Fibroblast of the conjunctiva (primary cell): ENCODE measurements at regions not wholly inside any gene's neighbourhood (a gene's known extent, or its start where the extent isn't known, plus 50 kb on each side); places are given as distances from the start of the nearest gene placed in this dataset.
"Not testable (repeated sequence)": the region's sequence is repeated elsewhere in the genome, so short reads cannot be mapped to it uniquely, and the experiment has no call there.

ENCODE experiments used
- DNase-seq: peaks from one replicate; pipeline ENCODE4 v3.0.0-alpha.2; 2010; ENCODE audit warnings: low read depth

DNA sequence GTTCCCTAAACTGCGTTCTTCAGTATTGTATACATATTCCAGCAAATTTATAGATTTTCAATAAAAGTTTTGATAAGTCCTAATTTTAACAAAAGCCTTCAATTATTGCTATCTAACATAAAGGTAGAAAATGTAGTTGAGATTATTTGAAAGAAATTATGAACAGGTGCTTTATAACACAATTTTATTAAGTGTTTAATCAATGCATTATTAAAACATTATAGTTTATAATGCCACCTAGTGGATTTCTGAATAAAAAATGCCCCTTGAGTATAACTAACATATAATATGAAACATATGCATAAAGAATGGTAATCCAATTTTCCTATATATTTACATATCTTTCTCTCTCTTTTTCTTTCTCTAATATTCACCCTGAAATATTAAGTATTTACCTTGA lies 515.3 kb downstream of the SLC6A15 start:
- peak; percentile 1 for DNase-seq

DNA sequence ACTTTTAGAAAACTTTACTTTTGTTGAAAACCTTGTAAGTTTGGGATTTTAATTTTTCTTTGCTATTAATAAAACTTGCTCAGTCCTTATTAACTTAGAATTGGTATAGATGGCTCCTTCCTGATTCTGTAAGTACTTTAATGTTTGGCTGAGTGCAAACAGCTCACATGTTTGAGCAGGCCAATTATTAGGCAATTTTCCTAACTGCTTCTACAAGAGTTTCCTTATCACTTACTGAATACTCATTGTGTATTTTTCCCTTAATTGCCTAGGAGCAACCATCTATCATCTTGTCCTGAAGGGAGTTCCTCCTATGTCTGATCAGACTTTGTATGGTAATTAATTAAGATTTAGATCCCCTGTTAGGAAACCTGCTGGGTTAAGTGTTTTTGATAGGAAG lies 521.4 kb downstream of the SLC6A15 start:
- DNase-seq: not testable (repeated sequence)

DNA sequence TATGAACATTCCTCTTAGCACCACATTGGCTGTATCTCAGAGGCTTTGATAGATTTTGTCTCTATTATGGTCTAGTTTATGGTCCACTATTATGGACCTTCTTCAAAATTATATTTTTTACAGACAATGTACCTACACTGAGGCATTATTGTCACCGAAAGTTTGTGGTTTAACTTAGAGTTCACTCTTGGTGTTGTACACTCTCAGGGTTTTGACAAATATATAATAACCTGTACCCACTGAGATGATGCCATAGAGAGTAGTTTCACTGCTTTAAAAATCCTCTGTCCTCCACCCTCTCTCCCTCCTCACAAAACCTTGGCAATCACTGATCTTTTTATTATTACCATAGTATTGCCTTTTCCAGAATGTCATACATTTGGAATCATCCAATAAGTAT lies 528.2 kb downstream of the SLC6A15 start:
- DNase-seq: no peak

DNA sequence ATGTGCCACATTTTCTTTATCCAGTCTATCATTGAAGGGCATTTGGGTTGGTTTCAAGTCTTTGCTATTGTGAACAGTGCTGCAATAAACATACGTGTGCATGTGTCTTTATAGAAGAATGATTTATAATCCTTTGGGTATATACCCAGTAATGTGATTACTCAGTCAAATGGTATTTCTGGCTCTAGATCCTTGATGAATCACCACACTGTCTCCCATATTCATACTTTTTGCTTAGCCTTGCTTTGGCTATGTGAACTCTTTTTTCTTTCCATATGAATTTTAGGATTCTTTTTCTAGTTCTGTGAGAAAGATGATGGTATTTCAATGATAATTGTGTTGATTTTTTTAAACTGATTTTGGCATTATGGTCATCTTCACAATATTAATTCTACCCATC lies 530.1 kb downstream of the SLC6A15 start:
- DNase-seq: peak; percentile 42

DNA sequence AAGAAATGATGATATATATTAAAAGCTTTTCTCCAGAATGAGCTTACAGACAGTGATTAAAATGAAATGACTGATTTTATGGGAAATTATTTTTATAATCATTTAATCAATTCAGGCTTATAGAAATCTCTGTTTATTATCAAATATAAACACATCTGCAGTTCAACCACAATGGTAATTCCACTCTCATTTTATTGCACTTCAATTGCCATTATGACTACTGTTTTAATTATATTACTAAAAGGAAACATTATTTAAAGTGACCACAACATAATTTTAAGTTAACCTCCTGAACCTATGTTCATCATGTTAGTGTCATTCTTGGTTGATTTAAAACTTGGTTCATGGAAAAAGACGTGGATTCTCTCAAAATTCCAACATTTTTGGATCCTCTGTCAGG lies 536.3 kb downstream of the SLC6A15 start:
- no peak for DNase-seq

DNA sequence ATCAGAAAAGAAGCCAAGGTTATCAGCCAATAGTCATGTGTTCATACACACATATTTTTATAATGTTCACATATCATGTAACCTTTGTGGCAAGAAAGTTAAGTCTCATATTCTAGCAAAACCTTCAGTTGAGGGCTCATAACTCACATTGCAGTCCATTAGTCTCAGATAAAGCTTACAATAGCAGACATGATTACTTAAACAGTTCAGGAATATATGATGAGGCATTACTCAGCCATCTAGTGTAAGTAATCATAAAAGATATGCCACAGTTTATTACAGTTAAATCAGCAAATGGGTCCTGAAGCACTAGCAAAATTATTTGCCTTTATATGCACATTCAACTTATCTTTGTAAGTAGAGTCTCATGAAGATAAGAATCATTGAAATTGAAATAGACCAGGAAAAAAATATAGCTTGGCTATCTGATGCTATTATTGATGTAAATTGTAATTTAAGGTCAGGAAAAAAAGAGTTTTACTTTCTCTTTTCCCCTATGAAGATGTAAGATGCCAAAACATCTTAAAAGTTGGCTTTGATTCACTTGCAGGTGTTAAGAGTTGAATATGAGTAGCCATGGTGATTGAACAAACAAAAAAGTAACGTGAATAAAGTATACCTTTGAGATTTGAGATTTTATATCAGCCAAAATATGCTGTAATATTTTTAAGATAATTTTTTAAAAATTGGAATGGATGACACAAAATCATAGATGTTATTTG lies 537.0 kb downstream of the SLC6A15 start:
- no peak for DNase-seq

DNA sequence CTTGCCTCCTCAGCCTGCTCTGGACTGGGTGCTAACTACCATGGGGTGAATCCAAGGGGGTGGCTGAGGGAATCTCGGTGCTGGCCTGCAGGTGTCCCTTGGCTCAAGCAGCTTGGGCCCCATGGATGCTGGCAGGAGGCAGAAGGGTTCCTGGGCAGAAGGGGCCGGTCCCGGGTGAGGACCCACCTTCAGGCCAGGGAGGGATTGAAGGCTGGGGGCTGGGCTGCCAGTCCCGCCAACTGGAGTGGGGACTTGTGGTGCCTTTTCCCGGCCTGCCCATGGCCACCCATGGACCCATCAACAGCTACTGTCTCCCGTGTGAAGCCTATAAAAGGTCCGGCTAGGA lies 550.1 kb downstream of the SLC6A15 start:
- no peak for DNase-seq

DNA sequence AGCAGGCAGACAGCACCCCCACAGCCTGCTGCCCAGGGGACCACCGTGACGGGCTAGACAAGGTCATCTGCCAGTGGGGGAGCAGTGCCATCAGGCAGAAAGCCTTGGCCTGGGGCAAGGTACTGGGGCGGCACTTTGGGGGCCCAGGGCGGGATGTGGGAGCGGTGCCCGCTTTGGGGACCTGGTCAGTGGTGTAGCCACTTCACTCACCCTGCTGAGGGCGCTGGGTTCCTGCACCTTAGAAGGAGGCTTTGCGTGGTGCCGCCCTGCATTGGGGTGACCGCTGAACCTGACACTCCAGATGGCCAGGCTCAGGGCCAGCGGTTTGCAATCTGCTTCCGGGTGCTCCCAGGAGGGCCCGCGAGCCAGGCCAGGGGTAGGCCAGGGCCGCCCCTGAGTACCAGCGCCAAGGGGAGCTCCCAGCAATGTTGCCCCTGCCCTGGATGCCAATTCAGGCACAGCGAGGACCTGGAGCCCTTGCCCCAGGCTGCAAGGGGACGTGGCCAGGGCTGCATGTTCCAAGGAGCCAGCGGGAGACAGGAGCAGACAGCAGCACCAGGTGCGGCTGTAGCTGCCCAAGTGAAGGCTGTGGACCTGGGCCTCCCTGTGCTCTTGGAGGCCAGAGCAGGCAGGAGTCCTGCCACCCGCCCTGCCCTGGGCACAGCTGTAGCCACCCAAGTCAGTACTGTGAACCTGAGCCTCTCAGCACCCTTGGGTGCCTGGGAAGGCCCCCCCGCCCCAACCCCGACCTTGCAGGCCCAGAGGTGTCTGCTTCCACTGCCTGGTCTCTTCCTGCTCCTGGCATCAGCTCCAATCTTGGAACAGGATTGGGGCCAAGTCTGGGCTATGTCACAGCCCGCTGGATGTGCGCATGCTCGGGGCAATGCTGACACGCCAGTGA lies 550.7 kb downstream of the SLC6A15 start:
- DNase-seq: no peak

DNA sequence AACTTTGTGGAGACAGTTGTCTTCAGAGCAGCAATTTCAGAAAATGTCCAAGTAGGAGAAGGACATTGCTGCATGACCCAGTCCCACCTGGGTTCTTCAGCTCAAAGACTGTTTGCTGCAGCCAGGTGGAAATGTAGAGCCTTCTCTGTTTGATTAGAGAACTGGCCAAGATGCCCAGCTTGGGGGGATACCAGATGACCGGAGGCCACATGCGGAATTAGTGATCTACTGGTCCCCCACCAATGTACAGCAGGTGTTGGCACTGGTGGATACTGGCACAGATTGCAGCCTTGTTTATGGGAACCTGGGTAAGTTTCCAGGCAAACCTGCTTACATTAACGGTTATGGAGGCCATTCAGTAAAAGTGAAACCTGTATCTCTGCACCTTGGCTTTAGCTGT lies 555.3 kb downstream of the SLC6A15 start:
- DNase-seq: no peak

DNA sequence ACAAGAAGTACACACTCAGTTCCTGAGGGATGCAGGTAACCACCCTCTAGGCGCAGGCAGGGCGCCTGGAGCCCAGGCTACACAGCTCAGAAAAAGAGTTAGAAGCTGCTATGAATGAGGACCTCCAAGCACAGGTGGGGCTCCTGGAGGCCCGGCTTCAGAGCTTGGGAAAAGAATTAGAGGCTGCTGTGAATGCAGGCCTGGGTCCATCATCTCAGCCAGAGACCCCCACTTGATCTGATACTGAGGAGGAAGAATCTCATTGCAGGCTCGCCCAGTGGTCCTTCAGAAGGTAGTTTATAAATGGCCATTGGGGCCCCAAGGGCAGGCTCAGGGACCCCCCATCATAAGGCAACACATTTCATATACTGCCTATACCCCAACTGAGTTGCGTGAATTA lies 556.4 kb downstream of the SLC6A15 start:
- no peak for DNase-seq

DNA sequence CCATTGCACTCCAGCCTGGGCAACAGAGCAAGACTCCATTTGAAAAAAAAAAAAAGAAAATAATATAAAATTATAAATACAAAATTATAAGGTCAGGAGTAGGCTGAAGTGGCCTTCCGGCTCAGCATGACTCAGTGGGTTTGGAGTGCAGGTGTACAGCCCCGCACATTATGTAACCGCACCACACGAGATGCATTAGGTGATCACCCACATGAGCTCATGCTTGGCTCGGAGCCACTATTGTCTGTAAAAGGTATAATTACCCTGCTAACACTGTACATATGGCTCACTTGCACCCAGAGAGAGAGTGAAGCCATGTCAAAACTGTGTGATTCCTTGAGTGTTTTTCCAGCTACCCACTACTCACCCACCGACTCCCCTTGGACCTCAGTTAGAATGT lies 557.0 kb downstream of the SLC6A15 start:
- no peak for DNase-seq

DNA sequence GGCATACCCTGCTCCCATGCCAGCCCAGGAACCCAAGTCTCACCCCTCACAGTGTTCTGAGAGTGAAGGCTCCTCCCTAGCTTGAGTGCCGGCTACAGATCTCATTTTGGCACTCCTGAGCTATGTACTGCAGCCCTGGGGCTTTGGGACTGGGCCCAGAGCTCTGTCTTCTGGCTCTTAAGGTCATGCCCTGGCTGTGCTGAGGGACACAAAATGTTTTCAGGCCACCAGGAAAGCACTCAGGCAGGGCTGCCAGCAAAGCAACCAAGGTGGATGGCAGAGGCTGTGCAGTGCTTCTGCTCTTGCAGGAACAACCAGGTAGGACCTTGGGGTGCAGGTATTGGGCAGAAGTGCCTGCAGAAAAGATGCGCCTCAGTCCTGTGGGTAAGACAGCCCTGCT lies 564.0 kb downstream of the SLC6A15 start:
- DNase-seq: no peak

DNA sequence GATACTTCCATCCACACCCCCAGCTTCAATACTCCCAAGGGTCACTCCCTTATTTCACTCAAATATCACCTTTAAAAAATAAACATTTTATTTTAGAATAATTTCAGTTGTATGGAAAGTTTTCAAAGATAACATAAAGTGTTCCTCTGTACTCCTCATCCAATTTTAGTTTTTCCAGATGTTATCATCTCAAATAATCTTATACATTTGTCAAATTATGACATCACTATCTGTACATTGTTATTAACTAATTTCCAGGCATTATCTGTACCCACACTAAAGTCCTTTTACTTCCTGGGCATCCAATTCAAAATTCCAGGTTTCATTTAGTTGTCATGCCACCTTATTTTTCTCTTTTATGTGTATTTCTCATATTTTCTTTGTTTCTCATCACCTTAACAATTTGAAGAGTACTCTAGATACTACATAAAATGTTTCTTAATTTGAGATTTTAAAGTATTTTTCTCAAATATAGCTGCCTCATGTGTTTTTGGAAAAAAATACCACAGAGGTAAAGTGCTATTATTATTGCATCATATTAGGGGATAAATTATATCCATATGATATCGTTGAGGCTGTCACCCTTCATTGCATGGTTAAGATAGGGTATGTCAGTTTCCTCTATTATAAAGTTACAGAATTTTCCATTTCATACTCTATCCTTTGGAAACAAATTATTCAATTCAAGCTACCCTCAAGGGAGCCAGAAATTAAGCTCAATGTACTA lies 571.0 kb downstream of the SLC6A15 start:
- DNase-seq: no peak

DNA sequence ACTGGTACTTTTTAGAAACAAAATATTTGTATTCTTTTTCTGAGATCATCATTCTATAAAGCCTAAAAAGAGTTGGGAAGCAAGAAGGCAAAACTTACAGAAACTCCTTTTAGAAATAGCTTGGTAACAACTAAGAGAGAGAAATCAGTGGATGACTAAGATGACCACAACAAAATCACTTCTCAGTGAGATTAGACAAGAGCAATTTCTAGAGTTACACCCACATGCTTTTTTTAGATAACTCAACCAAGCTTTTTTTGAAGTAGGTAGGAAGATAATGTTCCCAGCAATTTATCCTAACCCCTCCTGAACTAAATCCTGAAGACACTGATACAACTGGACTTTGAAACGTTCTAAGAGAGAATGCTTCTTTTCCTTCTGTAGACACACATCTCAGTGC lies 576.4 kb downstream of the SLC6A15 start:
- DNase-seq: no peak

DNA sequence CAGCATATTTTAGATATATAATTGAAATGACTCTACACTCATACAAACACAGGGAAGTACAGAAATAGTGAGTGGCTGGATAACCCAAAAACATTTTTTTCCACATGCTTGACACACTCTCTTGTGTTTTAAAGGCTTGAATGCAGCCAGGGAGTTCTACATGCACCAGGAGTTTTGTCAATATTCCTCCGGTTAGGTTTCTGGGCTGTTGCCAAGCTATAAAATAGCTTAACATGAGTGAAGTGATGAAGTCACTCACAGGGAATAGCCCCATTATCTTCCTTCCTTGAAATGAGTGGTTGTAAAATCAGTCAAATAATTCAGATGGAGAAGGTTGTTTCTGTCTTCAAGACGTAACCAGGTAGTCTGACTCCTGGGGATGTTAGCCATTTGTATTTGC lies 582.7 kb downstream of the SLC6A15 start:
- DNase-seq: no peak

DNA sequence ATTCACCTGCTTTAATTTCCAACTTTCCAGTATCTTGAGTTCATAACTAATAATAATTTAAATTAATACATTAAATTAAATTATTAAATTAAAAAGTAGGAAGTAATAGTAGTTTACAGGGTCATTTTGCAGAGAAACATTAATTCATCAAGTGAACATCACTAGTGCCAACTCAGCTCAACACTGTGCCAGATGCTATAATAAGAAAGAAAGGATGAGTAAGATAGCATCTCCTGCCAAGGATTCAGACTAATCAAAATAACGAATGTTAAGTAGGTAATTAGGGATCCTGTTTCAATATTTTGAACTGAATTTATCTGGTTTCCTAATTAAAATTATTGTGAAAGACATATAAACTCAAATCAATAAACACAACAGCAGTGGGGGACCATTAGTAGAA lies 596.7 kb downstream of the SLC6A15 start:
- no peak for DNase-seq

DNA sequence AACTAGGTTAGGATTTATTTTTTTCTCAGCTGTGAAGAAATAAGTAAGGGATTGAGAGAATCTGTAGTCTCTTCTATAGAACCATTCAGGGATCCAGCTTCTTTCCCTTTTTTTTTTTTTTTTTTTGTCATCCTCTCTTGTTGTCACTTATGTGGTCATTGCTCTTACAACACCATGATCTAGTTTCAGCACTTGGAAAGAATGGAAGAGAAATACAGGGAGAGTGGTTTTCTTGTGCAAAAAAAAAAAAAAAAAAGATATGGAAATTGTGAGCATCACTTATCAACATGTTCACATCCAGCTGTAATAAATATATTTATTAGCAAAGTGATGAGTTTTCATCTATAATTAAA lies 599.3 kb downstream of the SLC6A15 start:
- DNase-seq: no peak

DNA sequence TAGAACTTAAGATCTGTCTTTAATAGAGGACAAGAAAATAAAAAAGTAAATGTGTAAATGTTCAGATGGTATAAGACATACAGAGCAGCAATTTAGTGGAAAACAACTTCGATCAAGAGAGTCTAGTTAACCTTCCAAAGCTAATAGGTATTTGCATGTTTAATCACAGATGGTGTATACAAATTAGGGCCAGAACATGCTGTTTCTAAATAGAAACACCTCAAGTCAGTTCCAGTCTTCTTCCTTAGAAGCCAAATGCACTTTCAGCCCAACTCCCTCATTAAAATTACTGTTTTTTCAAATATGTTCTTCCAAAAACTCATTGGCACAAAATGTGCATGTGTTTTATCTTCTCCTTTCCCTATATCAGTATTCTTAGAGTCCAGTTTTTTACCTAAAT lies 604.4 kb downstream of the SLC6A15 start:
- no peak for DNase-seq

DNA sequence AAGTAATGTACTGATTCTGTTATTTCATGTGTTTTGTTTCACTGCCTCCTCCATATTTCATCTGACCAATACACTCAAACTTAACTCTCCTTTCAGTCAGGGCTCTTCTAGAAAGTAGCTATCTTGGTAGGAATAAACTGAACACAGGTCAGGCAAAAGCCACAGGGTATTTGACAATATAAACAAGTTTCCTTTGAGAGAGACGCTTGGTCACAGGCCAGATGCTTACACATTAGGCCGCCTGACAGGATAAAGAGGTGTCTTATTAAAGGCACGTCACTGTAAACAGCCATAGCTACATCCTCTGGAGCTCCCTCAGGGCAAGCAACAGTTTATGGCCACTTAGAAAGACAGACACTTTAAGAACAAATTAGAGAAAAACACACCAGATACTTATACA lies 607.5 kb downstream of the SLC6A15 start:
- no peak for DNase-seq

DNA sequence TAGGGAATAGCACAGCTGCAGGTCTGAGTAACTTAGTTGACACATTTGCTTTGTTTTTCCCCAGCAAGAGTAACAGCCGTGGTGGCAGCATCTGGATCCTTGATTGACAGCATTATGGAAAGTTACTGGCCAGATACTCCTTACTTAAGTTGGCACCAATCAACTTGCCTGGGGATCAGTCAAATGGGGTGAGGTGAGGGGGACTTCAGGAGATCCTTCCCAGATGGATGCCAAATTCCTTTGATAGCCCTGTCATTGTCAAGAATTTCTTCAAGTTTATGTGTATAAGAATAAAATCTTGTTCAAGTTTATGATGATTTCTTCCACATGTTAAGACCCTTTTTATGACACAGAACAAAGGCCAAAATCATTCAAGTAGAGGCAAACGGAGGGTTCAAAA lies 618.4 kb downstream of the SLC6A15 start:
- no peak for DNase-seq

DNA sequence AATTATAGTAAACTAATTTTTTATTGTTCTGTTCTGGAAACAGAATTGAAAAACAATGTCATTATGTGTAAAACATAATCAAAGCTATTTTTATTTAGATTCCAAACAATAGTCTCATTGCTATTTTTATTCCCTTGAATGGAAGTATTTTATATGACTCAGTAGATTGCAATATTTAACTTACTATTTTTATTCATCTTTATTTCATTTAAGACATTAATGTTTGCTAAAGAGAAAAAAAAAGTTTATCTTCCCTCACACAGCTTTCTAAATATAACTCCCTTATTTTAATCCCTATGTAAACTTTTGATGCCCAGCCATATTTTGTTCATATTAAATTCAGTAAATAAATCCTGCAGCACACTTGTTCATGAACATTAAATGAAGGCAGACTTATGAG lies 622.4 kb downstream of the SLC6A15 start:
- DNase-seq: no peak

DNA sequence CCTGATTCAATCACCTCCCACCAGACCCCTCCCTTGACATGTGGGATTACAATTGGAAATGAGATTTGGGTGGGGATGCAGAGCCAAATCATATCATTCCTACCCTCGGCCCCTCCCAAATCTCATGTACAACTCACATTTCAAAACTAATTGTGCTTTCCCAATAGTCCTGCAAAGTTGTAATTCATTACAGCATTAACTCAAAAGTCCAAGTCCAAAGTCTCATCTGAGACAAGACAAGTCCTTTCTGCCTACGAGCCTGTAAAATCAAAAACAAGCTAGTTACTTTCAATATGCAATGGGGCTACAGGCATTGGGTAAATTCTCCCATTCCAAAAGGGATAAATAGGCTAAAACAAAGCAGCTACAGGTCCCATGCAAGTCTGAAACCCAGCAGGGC lies 634.6 kb downstream of the SLC6A15 start:
- no peak for DNase-seq

DNA sequence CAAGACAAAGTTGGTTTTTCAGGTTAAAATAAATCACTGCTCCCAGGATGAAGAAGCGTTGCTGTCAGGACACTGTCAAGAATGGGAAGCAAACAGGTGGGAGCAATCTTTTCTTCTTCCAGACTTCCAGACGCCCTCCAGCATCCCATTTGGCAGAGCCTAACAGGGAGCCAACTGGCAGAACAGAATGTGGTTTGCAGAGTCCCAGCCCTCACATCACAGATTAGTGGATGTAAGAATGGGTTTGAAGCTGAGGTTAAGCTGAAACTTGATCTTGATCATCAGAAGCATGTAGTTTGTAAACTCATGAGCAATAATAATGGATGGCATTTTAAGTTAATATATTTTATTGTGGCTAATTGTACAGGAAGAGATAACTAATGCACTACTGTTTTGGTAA lies 636.4 kb downstream of the SLC6A15 start:
- DNase-seq: no peak
